Upper lobe of left lung (tissue), 6 donors: ENCODE measurements at regions not wholly inside any gene's neighbourhood (a gene's known extent, or its start where the extent isn't known, plus 50 kb on each side); places are given as distances from the start of the nearest gene placed in this dataset.

ENCODE experiments used
- ATAC-seq, 2 donors: fragments of 200-7000 bp; cut with Tn5 transposase; one replicate each; pipeline ENCODE4 v1.9.1; 2022; ENCODE audit warnings: mild to moderate bottlenecking in 2 of 2, moderate library complexity in 2 of 2; ENCODE audit not compliant: low FRiP score in 2 of 2
- DNase-seq, 2 donors: peaks; one replicate each; pipeline ENCODE4 v3.0.0-alpha.2; 2019 to 2020
- H3K27ac ChIP-seq, 4 donors: fragments of 200-600 bp; sonication (generic); one replicate each; pipeline ENCODE4 v1.5.1; 2016 to 2019
- H3K27me3 ChIP-seq, 4 donors: fragments of 200-600 bp; sonication (generic); one replicate each; pipeline ENCODE4 v1.5.1; 2017 to 2019
- H3K36me3 ChIP-seq, 4 donors: fragments of 200-600 bp; sonication (generic); one replicate each; pipeline ENCODE4 v1.5.1; 2016 to 2019
- H3K4me1 ChIP-seq, 4 donors: fragments of 200-600 bp; sonication (generic); one replicate each; pipeline ENCODE4 v1.5.1; 2018 to 2019
- H3K4me3 ChIP-seq, 4 donors: fragments of 200-600 bp; sonication (generic); one replicate each; pipeline ENCODE4 v1.5.1; 2017 to 2019; ENCODE audit warnings: mild to moderate bottlenecking in 2 of 4, moderate library complexity in 1 of 4
- H3K9me3 ChIP-seq, 4 donors: fragments of 200-600 bp; sonication (generic); one replicate each; pipeline ENCODE4 v1.5.1; 2018 to 2019
- EP300 ChIP-seq, 4 donors: sonication (generic); formaldehyde crosslinking; IDR thresholded peaks; one replicate each; pipeline ENCODE4 v1.5.1; 2017; ENCODE audit warnings: antibody characterized with exemption in 4 of 4, control low read depth in 2 of 4
- POLR2A ChIP-seq, 4 donors: fragments of 450-650 bp; IDR thresholded peaks; one replicate each; pipeline ENCODE4 v1.5.1; 2016 to 2017; ENCODE audit warnings: antibody characterized with exemption in 4 of 4, mild to moderate bottlenecking in 2 of 4
- POLR2AphosphoS5 ChIP-seq, 2 donors: sonication (generic); formaldehyde crosslinking; IDR thresholded peaks; one replicate each; pipeline ENCODE4 v1.5.1; 2017; ENCODE audit warnings: antibody characterized with exemption in 2 of 2
- WGBS, 2 donors: methylation state at CpG; one replicate each; pipeline ENCODE4 v1.1.5; 2017 to 2018; 5-methylcytosine and 5-hydroxymethylcytosine counted together
- TF ChIP-seq, protein P1 (sequence below), 6 experiments: fragments of 450-650 bp in 4 of 6; fragments of 200-600 bp in 2 of 6; sonication (generic) in 2 of 6; IDR thresholded peaks; one replicate each; pipeline ENCODE4 v1.5.1; 2016 to 2019; ENCODE audit warnings: antibody characterized with exemption in 6 of 6
- donor health status: DM: no; HTN: no; CAD: no; lungs with moderate emphysema.
- donor health status: DM: no; HTN: yes; CAD: no; lungs with severe emphysema.

DNA sequence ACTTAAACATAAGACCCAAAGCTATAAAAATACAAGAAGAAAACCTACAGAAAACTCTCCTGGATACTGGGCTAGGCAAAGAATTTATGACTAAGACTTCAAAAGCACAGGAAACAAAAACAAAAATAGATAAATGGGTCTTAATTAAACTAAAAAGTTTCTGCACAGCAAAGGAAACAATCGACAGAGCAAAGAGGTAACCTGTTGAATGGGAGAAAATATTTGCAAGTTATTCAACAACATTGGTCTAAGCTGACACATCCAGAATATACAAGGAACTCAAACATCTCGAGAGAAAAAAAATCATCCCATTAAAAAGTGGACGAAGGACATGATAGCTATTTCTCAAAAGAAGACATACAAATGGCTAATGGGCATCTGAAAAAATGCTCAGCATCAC lies 72.3 kb upstream of the RBBP8 start:
- DNase-seq (no peak), ATAC-seq (no peak)
- Histone ChIP-seq H3K4me3 (no peak overlapping the region), H3K36me3 (no peaks in the 10 kb centered on the region), H3K9me3 (no peaks in the 10 kb centered on the region), H3K27ac (no peak overlapping the region), H3K4me1 (no peaks in the 10 kb centered on the region), H3K27me3 (no peaks in the 10 kb centered on the region)
- TF ChIP-seq POLR2AphosphoS5 (IDR thresholded peaks at IDR 0.05) (no peak), EP300 (IDR thresholded peaks at IDR 0.05) (no peak), POLR2A (IDR thresholded peaks at IDR 0.05) (no peak)
- TF ChIP-seq, protein P1, sequence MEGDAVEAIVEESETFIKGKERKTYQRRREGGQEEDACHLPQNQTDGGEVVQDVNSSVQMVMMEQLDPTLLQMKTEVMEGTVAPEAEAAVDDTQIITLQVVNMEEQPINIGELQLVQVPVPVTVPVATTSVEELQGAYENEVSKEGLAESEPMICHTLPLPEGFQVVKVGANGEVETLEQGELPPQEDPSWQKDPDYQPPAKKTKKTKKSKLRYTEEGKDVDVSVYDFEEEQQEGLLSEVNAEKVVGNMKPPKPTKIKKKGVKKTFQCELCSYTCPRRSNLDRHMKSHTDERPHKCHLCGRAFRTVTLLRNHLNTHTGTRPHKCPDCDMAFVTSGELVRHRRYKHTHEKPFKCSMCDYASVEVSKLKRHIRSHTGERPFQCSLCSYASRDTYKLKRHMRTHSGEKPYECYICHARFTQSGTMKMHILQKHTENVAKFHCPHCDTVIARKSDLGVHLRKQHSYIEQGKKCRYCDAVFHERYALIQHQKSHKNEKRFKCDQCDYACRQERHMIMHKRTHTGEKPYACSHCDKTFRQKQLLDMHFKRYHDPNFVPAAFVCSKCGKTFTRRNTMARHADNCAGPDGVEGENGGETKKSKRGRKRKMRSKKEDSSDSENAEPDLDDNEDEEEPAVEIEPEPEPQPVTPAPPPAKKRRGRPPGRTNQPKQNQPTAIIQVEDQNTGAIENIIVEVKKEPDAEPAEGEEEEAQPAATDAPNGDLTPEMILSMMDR (IDR thresholded peaks at IDR 0.05) = no peak
- WGBS, 2 donors = 84 to 87% methylated on average over 3 of the region's 3 CpGs

GRCh38 chr18:22865354-22866116 lies 67.6 kb upstream of the RBBP8 start:
- WGBS, 2 donors = 70 to 73% methylated on average over 7 of the region's 7 CpGs
- no peak for TF ChIP-seq EP300 (IDR thresholded peaks at IDR 0.05)
- TF ChIP-seq, protein P1 (IDR thresholded peaks at IDR 0.05) = no peak
- no peak for TF ChIP-seq POLR2AphosphoS5 (IDR thresholded peaks at IDR 0.05)
- TF ChIP-seq POLR2A (IDR thresholded peaks at IDR 0.05) = no peak
- no peak for DNase-seq
- H3K9me3 ChIP-seq = no peaks in the 10 kb centered on the region
- no peaks in the 10 kb centered on the region for H3K36me3 ChIP-seq
- H3K27me3 ChIP-seq = no peaks in the 10 kb centered on the region
- no peak for ATAC-seq
- H3K4me1 ChIP-seq = no peaks in the 10 kb centered on the region
- peak overlapping the region in 3 of 4 donors; percentile 1 to 21 (median 16) for H3K4me3 ChIP-seq
- peak overlapping the region in 3 of 4 donors; percentile 28 to 49 (median 49) for H3K27ac ChIP-seq

- Histone ChIP-seq H3K4me3 (no peak overlapping the region), H3K27ac (no peak overlapping the region), H3K9me3 (no peaks in the 10 kb centered on the region), H3K4me1 (peaks cover 0 to 17% (median 4%) of the 10 kb centered on the region in 4 donors), H3K27me3 (no peaks in the 10 kb centered on the region), H3K36me3 (no peaks in the 10 kb centered on the region)
- WGBS, 2 donors = 100% methylated on average over 1 of the region's 1 CpG
- no peak for TF ChIP-seq EP300 (IDR thresholded peaks at IDR 0.05)
- TF ChIP-seq POLR2AphosphoS5 (IDR thresholded peaks at IDR 0.05) = no peak
- TF ChIP-seq, protein P1 (IDR thresholded peaks at IDR 0.05) = no peak
- no peak for TF ChIP-seq POLR2A (IDR thresholded peaks at IDR 0.05)
- DNase-seq = no peak
- no peak for ATAC-seq
These were observed 64.3 kb upstream of the RBBP8 start for GRCh38 chr18:22868831-22869230.

GRCh38 chr18:22871809-22872525 lies 61.2 kb upstream of the RBBP8 start:
- DNase-seq (no peak), ATAC-seq (no peak)
- no peaks in the 10 kb centered on the region for H3K27me3 ChIP-seq
- H3K9me3 ChIP-seq = no peaks in the 10 kb centered on the region
- peaks cover 0 to 17% (median 7%) of the 10 kb centered on the region in 4 donors for H3K4me1 ChIP-seq
- no peak overlapping the region for H3K27ac ChIP-seq
- TF ChIP-seq POLR2AphosphoS5 (IDR thresholded peaks at IDR 0.05) (no peak), EP300 (IDR thresholded peaks at IDR 0.05) (no peak), POLR2A (IDR thresholded peaks at IDR 0.05) (no peak)
- TF ChIP-seq, protein P1 (IDR thresholded peaks at IDR 0.05) = no peak
- H3K4me3 ChIP-seq = no peak overlapping the region
- no peaks in the 10 kb centered on the region for H3K36me3 ChIP-seq
- 50 to 60% methylated on average over 1 of the region's 1 CpG for WGBS, 2 donors
